ENCODE measurements at regions not wholly inside any gene's neighbourhood (a gene's known extent, or its start where the extent isn't known, plus 50 kb on each side); places are given as distances from the start of the nearest gene placed in this dataset.

DNA sequence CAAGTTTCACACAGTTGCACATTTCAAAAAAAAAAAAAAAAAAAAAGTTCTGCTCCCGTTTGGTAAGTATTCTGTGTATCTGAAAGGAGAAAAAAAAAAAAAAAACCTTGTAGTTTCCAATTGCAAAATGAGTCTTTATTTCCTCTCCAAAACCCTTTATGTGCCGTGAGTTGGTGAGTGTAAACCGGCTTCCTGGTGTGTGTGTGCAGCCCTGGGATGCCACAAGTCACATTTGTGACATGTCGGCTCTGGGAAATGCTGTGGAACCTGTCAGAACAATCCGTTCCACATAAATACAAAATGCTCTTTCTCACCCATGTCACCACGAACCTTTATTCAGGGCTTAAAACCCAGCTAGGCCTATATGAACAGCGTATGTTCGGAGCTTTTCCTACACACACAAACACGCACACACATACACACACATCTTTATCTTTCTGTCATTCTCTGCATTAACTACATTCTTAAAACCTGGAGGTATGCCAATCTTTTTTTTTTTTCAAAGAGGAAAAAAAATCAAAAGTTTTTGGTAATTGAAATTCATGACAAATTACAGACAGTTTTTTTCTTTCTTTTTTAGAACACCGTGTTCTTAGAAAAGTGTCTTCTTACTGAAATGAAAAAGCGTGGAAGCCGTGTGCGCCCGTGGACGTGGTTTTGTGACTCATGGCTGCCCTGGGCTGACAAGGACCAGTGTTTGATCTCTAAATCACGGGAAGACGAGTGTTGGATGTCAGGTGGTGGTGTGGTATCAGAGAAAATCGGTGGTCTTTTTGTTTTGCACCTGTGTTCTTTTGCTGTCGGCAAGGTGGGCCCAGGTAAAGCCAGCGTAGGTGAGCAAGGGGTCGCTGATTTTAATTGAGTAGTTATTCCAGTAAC is 612.0 kb downstream of the VRK1 start:
- H3K9me3 Mint-ChIP-seq, result no peaks in the 10 kb centered on the region
- H3K4me1 Mint-ChIP-seq (ENCODE audit: low read depth), result peaks cover 30% of the 10 kb centered on the region
- peaks cover 4% of the 10 kb centered on the region for H3K27me3 Mint-ChIP-seq (ENCODE audit: low read depth)
- H3K4me3 Mint-ChIP-seq, result peak overlapping the region; percentile 47
- H3K36me3 Mint-ChIP-seq (ENCODE audit: low read depth), result no peaks in the 10 kb centered on the region
- peak overlapping the region; percentile 60 for H3K27ac Mint-ChIP-seq

DNA sequence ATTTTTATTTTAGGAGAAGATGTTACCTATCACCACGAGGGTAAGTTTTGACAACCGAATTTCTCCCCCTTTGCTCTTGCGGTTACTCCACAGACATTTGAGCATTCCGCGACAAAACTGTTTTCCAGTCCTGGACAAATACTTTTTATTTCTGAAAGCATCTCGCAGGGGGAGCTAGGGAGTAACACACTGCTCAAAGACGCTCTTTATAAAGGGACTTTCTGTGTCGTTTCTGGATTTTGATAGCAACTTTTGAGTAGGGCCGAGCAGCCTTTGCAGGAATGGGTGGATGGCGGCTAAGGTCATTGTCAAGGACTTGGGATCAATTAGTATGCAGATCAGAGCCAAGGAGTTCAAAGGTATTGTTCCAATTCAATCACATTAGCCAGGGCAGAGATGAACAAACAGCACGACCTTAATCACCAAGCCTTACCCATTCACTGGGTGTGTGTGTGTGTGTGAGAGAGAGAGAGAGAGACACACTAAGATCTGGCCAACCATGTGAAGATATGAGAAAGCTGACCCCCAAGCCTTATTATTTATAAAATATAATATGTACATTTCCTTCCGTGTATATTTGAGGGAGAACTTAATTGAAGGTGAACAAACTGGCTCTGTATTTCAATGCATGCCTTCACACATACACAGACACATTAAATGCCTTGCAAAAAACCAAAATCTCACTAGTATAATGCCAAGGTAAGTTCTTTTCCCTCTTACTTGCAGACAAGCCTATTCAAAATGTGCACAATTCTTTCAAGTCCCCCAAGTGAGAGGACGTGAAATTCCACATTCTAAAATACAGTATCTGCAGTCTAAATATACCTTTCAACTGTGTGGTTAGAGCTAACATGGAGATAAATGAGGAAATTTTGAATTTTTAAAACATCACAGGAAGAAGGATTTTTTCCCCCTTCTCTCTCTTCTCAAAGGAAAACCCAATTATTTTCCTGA is 613.8 kb downstream of the VRK1 start:
- no peak overlapping the region for H3K4me3 Mint-ChIP-seq
- no peaks in the 10 kb centered on the region for H3K9me3 Mint-ChIP-seq
- H3K4me1 Mint-ChIP-seq (ENCODE audit: low read depth), result peaks cover 28% of the 10 kb centered on the region
- H3K27me3 Mint-ChIP-seq (ENCODE audit: low read depth), result peaks cover 5% of the 10 kb centered on the region
- H3K27ac Mint-ChIP-seq, result no peak overlapping the region
- H3K36me3 Mint-ChIP-seq (ENCODE audit: low read depth), result no peaks in the 10 kb centered on the region

DNA sequence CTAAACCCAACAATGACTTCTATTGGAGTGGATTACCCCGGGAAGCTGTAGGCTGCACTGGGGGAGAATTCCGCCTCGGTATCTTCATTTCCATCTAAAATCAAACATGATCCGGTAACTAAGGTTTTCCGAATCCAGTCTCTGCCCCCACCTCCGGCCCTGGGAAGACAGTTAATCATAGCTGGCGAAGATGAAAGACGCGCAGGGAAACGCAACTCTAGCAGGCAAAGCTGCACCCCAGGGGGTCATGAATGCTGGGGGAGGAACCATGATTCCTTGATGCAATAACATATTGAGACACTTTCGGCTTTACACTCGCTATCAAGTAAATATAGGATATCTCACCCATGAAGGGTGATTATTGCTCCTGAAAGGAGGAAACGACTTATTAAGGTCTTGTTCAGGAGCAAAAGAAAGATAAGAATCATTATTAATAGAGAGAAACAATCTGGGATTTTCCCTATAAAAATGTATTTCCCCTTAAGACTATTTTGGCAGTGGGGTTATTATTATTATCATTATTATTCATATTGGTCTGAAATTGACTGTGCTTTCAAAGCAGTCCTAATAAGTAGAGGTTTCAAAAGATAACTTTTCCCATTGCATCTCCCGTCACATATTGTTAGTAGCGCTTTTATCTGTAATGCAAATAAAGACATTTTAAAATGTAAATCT is 614.9 kb downstream of the VRK1 start:
- Mint-ChIP-seq H3K4me1 (ENCODE audit: low read depth) (peaks cover 33% of the 10 kb centered on the region), H3K27ac (no peak overlapping the region), H3K4me3 (no peak overlapping the region), H3K27me3 (ENCODE audit: low read depth) (peaks cover 5% of the 10 kb centered on the region), H3K9me3 (no peaks in the 10 kb centered on the region), H3K36me3 (ENCODE audit: low read depth) (no peaks in the 10 kb centered on the region)

DNA sequence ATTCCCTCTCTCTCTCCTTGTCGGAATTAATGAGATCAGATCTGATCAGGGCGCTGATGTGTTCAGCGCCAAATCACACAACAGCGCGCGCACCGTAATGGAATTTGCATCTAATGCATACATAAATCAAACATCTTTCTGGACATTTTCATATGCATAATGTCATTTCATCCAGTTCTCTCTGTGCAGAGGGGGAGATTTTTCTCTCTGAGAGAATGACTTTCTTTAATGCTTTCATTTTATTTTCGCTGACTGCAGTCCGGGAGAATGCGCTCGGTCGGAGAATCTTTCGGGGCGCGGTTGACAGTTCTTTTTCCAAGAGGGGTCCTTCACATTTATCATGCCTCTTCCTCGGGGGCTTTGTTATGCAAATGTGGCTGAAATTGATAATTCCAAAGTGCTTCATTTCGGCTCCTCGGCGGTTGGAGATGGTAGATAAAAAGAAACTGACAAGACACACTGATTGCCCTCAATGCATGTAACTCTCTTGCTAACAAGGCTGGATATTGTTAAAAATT is 615.9 kb downstream of the VRK1 start:
- peaks cover 24% of the 10 kb centered on the region for H3K4me1 Mint-ChIP-seq (ENCODE audit: low read depth)
- H3K27ac Mint-ChIP-seq, result no peak overlapping the region
- no peak overlapping the region for H3K4me3 Mint-ChIP-seq
- H3K9me3 Mint-ChIP-seq, result no peaks in the 10 kb centered on the region
- no peaks in the 10 kb centered on the region for H3K36me3 Mint-ChIP-seq (ENCODE audit: low read depth)
- H3K27me3 Mint-ChIP-seq (ENCODE audit: low read depth), result peaks cover 5% of the 10 kb centered on the region

DNA sequence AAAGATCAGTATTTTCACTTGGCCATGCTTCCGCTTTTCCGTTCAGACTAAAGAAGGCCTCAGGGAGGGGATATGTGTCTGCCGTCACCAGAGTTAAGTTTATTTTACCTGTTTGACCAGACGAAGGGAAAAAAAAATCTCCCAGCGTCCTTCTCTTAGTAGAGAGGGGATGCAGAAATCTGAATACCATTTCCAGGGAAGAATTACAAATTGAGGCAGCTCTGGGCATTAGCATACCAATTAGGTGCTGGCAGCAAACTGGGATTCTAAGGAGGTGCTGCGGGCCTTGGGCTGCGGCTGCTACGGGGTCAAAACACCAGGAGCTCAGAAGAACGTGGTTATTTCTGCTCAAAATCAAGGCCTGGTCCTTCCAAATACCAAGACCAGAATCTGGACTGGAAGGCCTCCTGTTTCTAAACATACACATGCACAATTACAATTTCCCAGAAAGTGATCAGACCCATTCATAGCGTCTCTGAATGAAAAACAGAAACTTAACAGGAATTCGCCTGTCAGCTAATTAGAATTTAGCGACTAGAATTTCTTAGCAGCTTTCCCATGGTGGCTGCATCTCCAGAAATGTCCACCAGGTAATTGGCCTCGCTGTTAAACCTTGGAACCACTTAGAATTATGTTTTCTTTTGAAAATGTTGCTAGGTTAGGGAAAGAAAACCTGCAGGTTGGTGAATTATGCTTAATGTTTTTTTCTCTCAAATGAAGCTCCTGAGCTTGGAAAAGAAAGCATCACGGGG is 617.0 kb downstream of the VRK1 start:
- H3K4me3 Mint-ChIP-seq, result no peak overlapping the region
- peaks cover 5% of the 10 kb centered on the region for H3K27me3 Mint-ChIP-seq (ENCODE audit: low read depth)
- H3K9me3 Mint-ChIP-seq, result no peaks in the 10 kb centered on the region
- H3K27ac Mint-ChIP-seq, result no peak overlapping the region
- peaks cover 14% of the 10 kb centered on the region for H3K4me1 Mint-ChIP-seq (ENCODE audit: low read depth)
- no peaks in the 10 kb centered on the region for H3K36me3 Mint-ChIP-seq (ENCODE audit: low read depth)

DNA sequence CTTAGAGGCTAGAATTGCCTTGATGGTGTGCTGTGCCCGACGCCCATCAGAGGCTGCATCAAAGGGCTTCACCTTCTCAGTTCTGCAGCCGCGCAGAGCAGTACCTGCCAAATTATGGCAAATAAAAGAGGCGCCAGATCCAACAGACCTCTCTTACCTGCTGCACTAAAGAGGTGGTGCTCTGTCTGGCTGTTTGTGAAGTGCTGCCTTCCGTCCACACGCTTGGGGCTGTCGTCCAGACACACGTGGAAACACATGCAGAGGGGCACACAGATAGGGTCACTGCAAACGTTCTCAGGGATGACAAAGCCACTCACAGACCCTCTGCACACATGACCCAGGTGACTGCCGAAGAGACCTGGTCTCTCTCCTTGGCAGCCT is 617.5 kb downstream of the VRK1 start:
- H3K27me3 Mint-ChIP-seq (ENCODE audit: low read depth), result peaks cover 5% of the 10 kb centered on the region
- peaks cover 8% of the 10 kb centered on the region for H3K4me1 Mint-ChIP-seq (ENCODE audit: low read depth)
- no peak overlapping the region for H3K27ac Mint-ChIP-seq
- no peaks in the 10 kb centered on the region for H3K9me3 Mint-ChIP-seq
- no peak overlapping the region for H3K4me3 Mint-ChIP-seq
- H3K36me3 Mint-ChIP-seq (ENCODE audit: low read depth), result no peaks in the 10 kb centered on the region

DNA sequence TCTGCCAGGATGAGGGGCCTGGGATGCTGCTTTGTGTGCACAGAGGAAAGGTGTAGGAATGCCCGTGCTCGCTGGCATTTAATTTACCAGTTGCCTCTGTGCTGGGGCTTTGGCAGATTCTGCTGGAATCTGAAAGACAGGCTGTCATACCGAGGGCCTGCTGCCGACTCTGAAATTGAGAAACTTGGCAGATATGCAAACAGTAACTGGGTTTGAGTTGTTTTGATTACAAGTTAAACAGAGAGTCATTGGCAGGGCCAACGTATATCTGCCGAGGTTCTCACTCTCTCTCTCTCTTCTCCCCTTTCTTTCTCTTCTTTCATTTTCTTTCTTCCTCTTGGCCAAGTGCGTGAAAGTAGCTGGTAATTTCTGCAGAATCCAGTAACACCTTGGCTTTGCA is 618.7 kb downstream of the VRK1 start:
- H3K4me1 Mint-ChIP-seq (ENCODE audit: low read depth), result peaks cover 8% of the 10 kb centered on the region

DNA sequence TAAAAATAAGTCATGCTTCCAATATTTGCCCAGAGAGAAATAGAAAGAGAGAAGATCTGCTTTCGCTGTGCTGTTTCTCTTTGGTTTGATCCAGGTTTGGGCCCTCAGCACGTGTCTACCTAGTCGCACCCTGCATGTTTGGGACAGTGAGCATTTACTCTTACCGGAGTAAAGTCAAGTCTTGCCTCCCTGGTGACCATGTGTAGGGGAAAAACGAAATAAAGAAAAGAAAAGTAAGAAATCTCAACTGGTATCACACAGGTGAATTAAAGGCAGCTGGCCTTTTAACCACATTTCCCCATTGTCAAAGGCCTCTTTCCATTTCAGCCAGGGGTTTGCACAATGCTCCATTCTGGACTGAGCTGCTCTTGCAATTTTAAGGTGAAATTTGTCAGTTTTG is 619.4 kb downstream of the VRK1 start:
- Mint-ChIP-seq H3K36me3 (ENCODE audit: low read depth) (no peaks in the 10 kb centered on the region), H3K27me3 (ENCODE audit: low read depth) (peaks cover 9% of the 10 kb centered on the region), H3K27ac (no peak overlapping the region), H3K4me3 (no peak overlapping the region), H3K9me3 (no peaks in the 10 kb centered on the region), H3K4me1 (ENCODE audit: low read depth) (peaks cover 8% of the 10 kb centered on the region)

More for the DNA sequence above, 618.7 kb downstream of the VRK1 start:
- Mint-ChIP-seq H3K4me3 (no peak overlapping the region), H3K27ac (no peak overlapping the region), H3K36me3 (ENCODE audit: low read depth) (no peaks in the 10 kb centered on the region), H3K27me3 (ENCODE audit: low read depth) (peaks cover 9% of the 10 kb centered on the region), H3K9me3 (no peaks in the 10 kb centered on the region)

DNA sequence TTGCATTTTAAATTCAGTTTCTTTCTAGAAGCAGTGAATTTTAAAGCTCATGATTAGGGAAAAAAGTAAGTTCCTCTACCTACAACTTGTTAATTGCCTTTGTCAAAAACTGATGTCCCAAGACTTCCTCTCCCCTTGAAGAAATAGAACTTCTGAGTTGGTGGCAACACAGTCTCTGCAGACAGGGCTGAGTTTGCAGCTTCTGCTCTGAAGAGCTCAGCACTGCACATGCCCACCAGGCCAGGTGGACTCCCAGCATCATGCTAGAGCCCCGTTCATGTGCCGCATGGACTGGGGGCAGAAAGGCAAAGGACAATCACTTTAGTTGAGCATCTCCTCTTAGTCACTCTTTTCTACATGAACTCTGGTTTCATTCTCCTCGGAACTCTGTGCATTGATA is 620.1 kb downstream of the VRK1 start:
- Mint-ChIP-seq H3K9me3 (no peaks in the 10 kb centered on the region), H3K36me3 (ENCODE audit: low read depth) (no peaks in the 10 kb centered on the region), H3K4me3 (no peak overlapping the region), H3K27me3 (ENCODE audit: low read depth) (peaks cover 9% of the 10 kb centered on the region), H3K4me1 (ENCODE audit: low read depth) (peaks cover 8% of the 10 kb centered on the region), H3K27ac (no peak overlapping the region)

DNA sequence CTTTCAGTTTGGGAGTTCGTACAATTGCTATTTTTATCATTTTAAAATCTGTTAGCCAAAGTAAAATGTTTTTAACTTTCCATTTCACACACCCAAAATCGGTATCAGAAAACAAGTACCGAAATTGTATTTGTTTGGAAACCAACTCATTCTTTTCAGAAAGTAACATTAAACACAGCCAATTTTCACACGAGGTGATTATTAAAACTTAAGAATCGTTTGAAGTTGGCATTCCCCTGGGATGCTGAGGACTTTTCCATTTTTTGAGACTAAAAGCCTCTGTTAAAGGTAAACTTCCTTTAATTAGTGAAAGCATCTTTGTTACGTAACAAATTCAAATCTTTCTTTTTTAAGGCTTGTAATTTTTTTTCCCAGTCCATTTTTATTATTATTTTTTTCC is 623.0 kb downstream of the VRK1 start:
- H3K4me3 Mint-ChIP-seq, result no peak overlapping the region
- no peaks in the 10 kb centered on the region for H3K36me3 Mint-ChIP-seq (ENCODE audit: low read depth)
- H3K9me3 Mint-ChIP-seq, result no peaks in the 10 kb centered on the region

DNA sequence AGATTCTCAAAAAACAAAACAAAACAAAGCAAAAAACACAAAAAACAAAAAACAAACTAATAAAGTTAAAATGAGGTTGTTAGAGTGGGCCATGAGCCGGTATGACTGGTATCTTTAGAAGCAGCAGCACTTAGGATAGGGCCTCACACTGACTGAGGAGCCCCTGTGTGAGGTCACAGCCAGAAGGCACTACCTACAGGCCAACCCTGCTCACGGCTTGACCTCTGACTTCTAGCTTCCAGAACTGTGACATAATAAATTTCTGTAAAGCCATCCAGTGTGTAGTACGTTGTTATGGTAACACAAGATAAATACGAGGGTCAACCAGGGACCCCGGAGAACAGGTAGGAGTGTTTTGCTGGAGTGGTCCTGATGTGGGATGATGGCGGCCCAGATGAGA is 629.6 kb downstream of the VRK1 start:
- Mint-ChIP-seq H3K27me3 (ENCODE audit: low read depth) (peaks cover 8% of the 10 kb centered on the region), H3K27ac (no peak overlapping the region), H3K4me3 (no peak overlapping the region), H3K4me1 (ENCODE audit: low read depth) (no peaks in the 10 kb centered on the region), H3K9me3 (peaks cover 12% of the 10 kb centered on the region), H3K36me3 (ENCODE audit: low read depth) (peaks cover 2% of the 10 kb centered on the region)

More for the DNA sequence above, 623.0 kb downstream of the VRK1 start:
- Mint-ChIP-seq H3K4me1 (ENCODE audit: low read depth) (peaks cover 4% of the 10 kb centered on the region), H3K27ac (no peak overlapping the region), H3K27me3 (ENCODE audit: low read depth) (peaks cover 12% of the 10 kb centered on the region)

DNA sequence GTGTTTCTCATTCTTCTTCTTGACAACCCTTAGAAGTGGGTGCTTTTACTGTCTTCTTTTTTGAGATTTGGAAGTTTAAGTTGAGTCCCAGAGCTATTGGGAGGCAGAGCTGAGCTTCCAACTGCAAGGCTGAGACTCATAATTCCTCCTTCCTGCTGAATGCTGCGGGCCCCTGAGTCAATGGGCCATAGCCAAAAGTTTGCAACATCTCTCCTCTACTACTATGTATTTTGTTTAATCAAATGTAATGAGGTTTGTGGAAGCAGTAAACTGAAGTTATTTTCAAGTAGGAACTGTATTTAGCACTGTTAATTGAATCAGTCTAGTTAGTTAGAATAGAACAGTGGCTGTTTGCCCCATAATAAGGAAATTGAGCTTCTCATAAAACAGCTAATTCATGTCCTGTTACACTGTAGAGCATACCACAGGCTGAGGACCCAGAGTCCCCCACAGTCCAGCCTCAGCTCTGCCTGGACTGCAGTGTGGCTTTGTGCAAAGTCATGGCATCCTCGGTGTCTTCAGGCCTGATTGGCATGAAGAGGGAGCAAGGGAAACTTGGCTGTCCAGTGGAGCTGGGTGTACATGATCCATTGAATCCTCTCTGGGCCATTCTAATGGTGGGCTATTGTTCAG is 631.7 kb downstream of the VRK1 start:
- no peak overlapping the region for H3K27ac Mint-ChIP-seq
- peaks cover 3% of the 10 kb centered on the region for H3K4me1 Mint-ChIP-seq (ENCODE audit: low read depth)
- peaks cover 2% of the 10 kb centered on the region for H3K36me3 Mint-ChIP-seq (ENCODE audit: low read depth)
- H3K9me3 Mint-ChIP-seq, result peaks cover 12% of the 10 kb centered on the region
- peaks cover 7% of the 10 kb centered on the region for H3K27me3 Mint-ChIP-seq (ENCODE audit: low read depth)
- no peak overlapping the region for H3K4me3 Mint-ChIP-seq

DNA sequence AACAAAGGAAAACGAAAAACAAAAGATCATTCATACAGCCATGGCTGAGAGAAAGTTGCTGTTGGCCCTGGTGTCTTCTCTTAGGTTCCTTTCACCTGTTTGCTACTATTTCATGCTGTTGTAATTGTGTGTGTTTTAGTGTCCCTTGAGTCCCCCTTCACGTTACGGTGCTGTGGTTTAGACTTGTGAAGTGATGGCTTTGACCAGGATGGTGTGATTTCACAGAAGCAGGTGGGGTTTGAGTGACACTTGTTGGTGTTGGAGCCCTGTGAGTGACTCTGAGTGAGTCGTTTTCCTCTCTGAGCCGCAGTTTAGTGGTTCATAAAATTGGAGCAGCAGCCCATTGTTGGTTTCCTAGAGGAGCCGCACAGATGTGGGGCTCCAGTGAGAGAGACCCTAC is 635.4 kb downstream of the VRK1 start:
- no peak overlapping the region for H3K4me3 Mint-ChIP-seq
- H3K27ac Mint-ChIP-seq, result no peak overlapping the region
- H3K36me3 Mint-ChIP-seq (ENCODE audit: low read depth), result peaks cover 4% of the 10 kb centered on the region
- no peaks in the 10 kb centered on the region for H3K27me3 Mint-ChIP-seq (ENCODE audit: low read depth)
- peaks cover 10% of the 10 kb centered on the region for H3K9me3 Mint-ChIP-seq
- H3K4me1 Mint-ChIP-seq (ENCODE audit: low read depth), result peaks cover 3% of the 10 kb centered on the region

Measured in T-helper 1 cell treated with Interleukin-12 subunit alpha and Interleukin-12 subunit beta and Interleukin-4 antibody, amounts not matched to agents 30 μg/mL and 1 μg/mL, for 36 hours (primary cell).